ENCODE measurements at regions not wholly inside any gene's neighbourhood (a gene's known extent, or its start where the extent isn't known, plus 50 kb on each side); places are given as distances from the start of the nearest gene placed in this dataset.
"Not testable (repeated sequence)": the region's sequence is repeated elsewhere in the genome, so short reads cannot be mapped to it uniquely, and the experiment has no call there.

DNA sequence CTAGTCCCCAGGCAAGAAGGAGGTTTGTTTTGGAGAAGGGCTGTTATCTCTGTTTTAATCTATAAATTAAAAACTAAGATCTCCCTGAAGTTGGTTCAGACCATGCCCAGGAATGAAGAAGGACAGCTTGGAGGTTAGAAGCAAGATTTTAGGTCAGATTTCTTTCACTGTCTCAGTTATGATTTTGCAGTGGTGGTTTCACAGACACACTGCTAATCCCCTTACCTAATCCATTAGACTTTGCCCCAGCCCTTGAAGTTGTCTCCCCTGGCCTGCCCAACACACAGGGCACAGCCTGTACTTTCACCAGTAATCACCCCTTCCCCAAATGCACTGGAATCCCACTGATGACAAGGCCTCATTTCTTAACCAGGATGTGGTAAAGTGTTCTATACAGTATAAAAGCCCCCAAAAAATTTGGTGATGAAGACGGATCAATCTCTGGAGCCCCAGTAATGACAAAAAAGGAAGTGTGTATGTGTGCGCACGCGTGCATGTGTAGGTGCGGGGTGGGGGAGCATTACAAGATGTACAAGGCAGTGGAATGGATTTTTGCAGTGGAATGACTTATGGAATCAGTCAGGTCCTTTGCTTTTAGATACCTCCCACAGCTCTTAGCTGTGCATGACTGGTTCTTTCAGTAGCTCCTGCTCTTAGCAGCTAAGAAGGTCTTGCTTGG lies 73.1 kb upstream of the TERB2 start:
- Histone ChIP-seq H3K4me1 (ENCODE audit: control insufficient read depth in 2 of 2, insufficient read depth in 2 of 2, low read length in 2 of 2) (no peaks in the 10 kb centered on the region), H3K27ac (ENCODE audit: low read length in 2 of 2) (no peak overlapping the region), H3K36me3 (replicated peaks in 1 of 2; ENCODE audit: control extremely low read depth in 1 of 2, control insufficient read depth in 1 of 2, extremely low read depth in 1 of 2, insufficient read depth in 2 of 2, low read length in 1 of 2) (no peaks in the 10 kb centered on the region), H3K4me3 (ENCODE audit: control extremely low read depth in 1 of 5, extremely low read depth in 1 of 5, insufficient read depth in 1 of 5, low read depth in 2 of 5, low read length in 4 of 5) (no peak overlapping the region), H3K79me2 (ENCODE audit: control insufficient read depth, insufficient read depth, low read length) (no peaks in the 10 kb centered on the region), H3K9me3 (ENCODE audit: control extremely low read depth in 1 of 3, control insufficient read depth in 2 of 3, insufficient read depth in 1 of 3, low read length in 2 of 3) (peaks cover 0 to 11% (median 1%) of the 10 kb centered on the region in 3 donors), H3K4me2 (replicated peaks; ENCODE audit: low read depth, low read length, poor library complexity, severe bottlenecking) (no peak overlapping the region), H3K9ac (ENCODE audit: low read length) (no peak overlapping the region), H2AFZ (ENCODE audit: insufficient read depth, low read depth, low read length, poor library complexity, severe bottlenecking) (no peak overlapping the region), H4K20me1 (ENCODE audit: control insufficient read depth, insufficient read depth, low read length, poor library complexity, severe bottlenecking) (no peaks in the 10 kb centered on the region), H3K27me3 (replicated peaks in 1 of 4; ENCODE audit: control extremely low read depth in 1 of 4, control insufficient read depth in 3 of 4, insufficient read depth in 4 of 4, low read length in 3 of 4) (peaks cover 0 to 3% (median 0%) of the 10 kb centered on the region in 4 experiments)
- Mint-ChIP-seq H3K27ac (no peak overlapping the region), H3K9me3 (ENCODE audit: insufficient read depth) (peaks cover 3% of the 10 kb centered on the region), H3K27me3 (no peaks in the 10 kb centered on the region), H3K4me3 (no peak overlapping the region), H3K4me1 (peaks cover 14% of the 10 kb centered on the region)
- CTCF ChIA-PET: no interaction called here
- ATAC-seq (ENCODE audit: low read depth) (no peak), DNase-seq (no peak)
- POLR2A ChIA-PET: interaction anchor here (0.6 kb wide), 1 partner anchor 272 kb away, joined by 11 read pairs; no protein-coding TSS in a partner anchor
- intact Hi-C loops (cut with micrococcal nuclease): no loop called here
- WGBS (ENCODE audit: insufficient coverage): 77% methylated on average over 5 of the region's 5 CpGs
- TF ChIP-seq, protein P1, sequence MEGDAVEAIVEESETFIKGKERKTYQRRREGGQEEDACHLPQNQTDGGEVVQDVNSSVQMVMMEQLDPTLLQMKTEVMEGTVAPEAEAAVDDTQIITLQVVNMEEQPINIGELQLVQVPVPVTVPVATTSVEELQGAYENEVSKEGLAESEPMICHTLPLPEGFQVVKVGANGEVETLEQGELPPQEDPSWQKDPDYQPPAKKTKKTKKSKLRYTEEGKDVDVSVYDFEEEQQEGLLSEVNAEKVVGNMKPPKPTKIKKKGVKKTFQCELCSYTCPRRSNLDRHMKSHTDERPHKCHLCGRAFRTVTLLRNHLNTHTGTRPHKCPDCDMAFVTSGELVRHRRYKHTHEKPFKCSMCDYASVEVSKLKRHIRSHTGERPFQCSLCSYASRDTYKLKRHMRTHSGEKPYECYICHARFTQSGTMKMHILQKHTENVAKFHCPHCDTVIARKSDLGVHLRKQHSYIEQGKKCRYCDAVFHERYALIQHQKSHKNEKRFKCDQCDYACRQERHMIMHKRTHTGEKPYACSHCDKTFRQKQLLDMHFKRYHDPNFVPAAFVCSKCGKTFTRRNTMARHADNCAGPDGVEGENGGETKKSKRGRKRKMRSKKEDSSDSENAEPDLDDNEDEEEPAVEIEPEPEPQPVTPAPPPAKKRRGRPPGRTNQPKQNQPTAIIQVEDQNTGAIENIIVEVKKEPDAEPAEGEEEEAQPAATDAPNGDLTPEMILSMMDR (IDR thresholded peaks at IDR 0.05): no peak

DNA sequence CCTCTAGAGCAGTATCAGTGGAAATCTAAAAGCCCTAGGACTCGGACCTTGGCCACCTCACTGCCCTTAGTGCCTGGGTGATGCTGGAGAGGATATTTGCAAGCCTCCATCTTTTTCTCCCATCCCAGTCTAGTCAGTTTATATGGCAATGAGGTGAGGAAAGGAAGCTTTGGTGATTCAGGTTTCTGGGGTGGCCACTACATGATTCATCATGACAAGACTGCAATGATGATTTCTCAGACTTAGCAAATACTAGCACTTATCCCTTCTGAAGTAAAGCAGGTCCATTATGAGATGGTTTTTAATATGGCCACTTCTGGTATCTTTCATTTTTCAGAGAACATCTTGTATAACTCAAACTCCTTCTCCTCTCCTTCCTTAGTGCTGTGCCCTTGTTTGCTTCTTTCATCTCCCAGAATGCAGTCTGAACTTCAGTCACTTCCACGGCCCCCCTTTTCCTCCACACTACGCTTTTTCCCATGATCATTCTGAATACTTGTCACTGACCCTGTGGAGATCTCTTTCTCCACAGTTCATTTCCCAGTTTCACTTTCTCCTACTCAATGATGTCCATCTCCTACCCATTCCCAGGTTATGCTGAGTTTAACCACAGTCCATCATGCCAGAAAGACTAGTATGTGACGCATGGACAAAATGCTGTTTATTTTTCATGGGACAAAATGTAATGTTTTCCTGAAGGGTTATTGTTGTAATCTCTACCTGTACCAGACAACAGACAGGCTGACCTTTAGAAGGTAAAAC lies 57.4 kb upstream of the TERB2 start:
- CTCF ChIA-PET; H3K4me2 ChIP-seq (replicated peaks; ENCODE audit: low read depth, low read length, poor library complexity, severe bottlenecking); H3K4me3 ChIP-seq (ENCODE audit: control extremely low read depth in 1 of 5, extremely low read depth in 1 of 5, insufficient read depth in 1 of 5, low read depth in 2 of 5, low read length in 4 of 5); H3K4me3 Mint-ChIP-seq; DNase-seq; ATAC-seq (ENCODE audit: low read depth); H3K27ac Mint-ChIP-seq; intact Hi-C loops (cut with micrococcal nuclease); H3K27me3 ChIP-seq (replicated peaks in 1 of 4; ENCODE audit: control extremely low read depth in 1 of 4, control insufficient read depth in 3 of 4, insufficient read depth in 4 of 4, low read length in 3 of 4); H3K4me1 ChIP-seq (ENCODE audit: control insufficient read depth in 2 of 2, insufficient read depth in 2 of 2, low read length in 2 of 2); H3K9me3 ChIP-seq (ENCODE audit: control extremely low read depth in 1 of 3, control insufficient read depth in 2 of 3, insufficient read depth in 1 of 3, low read length in 2 of 3); H3K27ac ChIP-seq (ENCODE audit: low read length in 2 of 2); H2AFZ ChIP-seq (ENCODE audit: insufficient read depth, low read depth, low read length, poor library complexity, severe bottlenecking); H4K20me1 ChIP-seq (ENCODE audit: control insufficient read depth, insufficient read depth, low read length, poor library complexity, severe bottlenecking); H3K79me2 ChIP-seq (ENCODE audit: control insufficient read depth, insufficient read depth, low read length); H3K36me3 ChIP-seq (replicated peaks in 1 of 2; ENCODE audit: control extremely low read depth in 1 of 2, control insufficient read depth in 1 of 2, extremely low read depth in 1 of 2, insufficient read depth in 2 of 2, low read length in 1 of 2); POLR2A ChIA-PET; H3K9me3 Mint-ChIP-seq (ENCODE audit: insufficient read depth); H3K9ac ChIP-seq (ENCODE audit: low read length): not testable (repeated sequence)
- H3K27me3 Mint-ChIP-seq: peaks cover 19% of the 10 kb centered on the region
- WGBS (ENCODE audit: insufficient coverage): no CpG with 5 or more reads among the region's 4 CpGs
- peaks cover 11% of the 10 kb centered on the region for H3K4me1 Mint-ChIP-seq

DNA sequence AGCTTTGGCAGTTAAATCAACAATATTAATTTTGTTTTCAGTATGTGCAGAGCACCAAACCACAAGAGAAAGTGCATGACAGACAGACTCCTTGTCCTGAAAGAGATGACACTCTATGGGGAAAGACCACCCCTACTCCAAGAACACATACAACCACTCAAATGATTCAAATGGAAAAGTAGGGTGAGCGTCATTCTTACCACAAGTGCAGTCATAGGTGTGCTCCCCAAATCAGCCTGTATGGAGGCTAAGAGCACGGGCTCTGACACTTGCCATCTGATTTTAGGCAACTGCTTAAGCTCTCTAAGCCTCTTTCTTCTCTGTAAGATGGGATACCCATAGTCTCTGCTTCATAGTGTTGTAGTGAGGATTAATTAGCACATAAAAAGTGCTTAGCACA lies 56.7 kb upstream of the TERB2 start:
- DNase-seq; H3K27me3 ChIP-seq (replicated peaks in 1 of 4; ENCODE audit: control extremely low read depth in 1 of 4, control insufficient read depth in 3 of 4, insufficient read depth in 4 of 4, low read length in 3 of 4); H3K9ac ChIP-seq (ENCODE audit: low read length); CTCF ChIA-PET; H3K9me3 ChIP-seq (ENCODE audit: control extremely low read depth in 1 of 3, control insufficient read depth in 2 of 3, insufficient read depth in 1 of 3, low read length in 2 of 3); H3K27ac Mint-ChIP-seq; H4K20me1 ChIP-seq (ENCODE audit: control insufficient read depth, insufficient read depth, low read length, poor library complexity, severe bottlenecking); H3K4me1 ChIP-seq (ENCODE audit: control insufficient read depth in 2 of 2, insufficient read depth in 2 of 2, low read length in 2 of 2); H3K27ac ChIP-seq (ENCODE audit: low read length in 2 of 2); H3K4me3 Mint-ChIP-seq; ATAC-seq (ENCODE audit: low read depth); H3K9me3 Mint-ChIP-seq (ENCODE audit: insufficient read depth); H3K4me3 ChIP-seq (ENCODE audit: control extremely low read depth in 1 of 5, extremely low read depth in 1 of 5, insufficient read depth in 1 of 5, low read depth in 2 of 5, low read length in 4 of 5); H2AFZ ChIP-seq (ENCODE audit: insufficient read depth, low read depth, low read length, poor library complexity, severe bottlenecking); intact Hi-C loops (cut with micrococcal nuclease); POLR2A ChIA-PET; H3K4me2 ChIP-seq (replicated peaks; ENCODE audit: low read depth, low read length, poor library complexity, severe bottlenecking); H3K79me2 ChIP-seq (ENCODE audit: control insufficient read depth, insufficient read depth, low read length); H3K36me3 ChIP-seq (replicated peaks in 1 of 2; ENCODE audit: control extremely low read depth in 1 of 2, control insufficient read depth in 1 of 2, extremely low read depth in 1 of 2, insufficient read depth in 2 of 2, low read length in 1 of 2): not testable (repeated sequence)
- Mint-ChIP-seq H3K4me1 (peaks cover 11% of the 10 kb centered on the region), H3K27me3 (peaks cover 12% of the 10 kb centered on the region)
- WGBS (ENCODE audit: insufficient coverage): 83% methylated on average over 1 of the region's 2 CpGs

Measured in B cell (primary cell).